ENCODE measurements at regions not wholly inside any gene's neighbourhood (a gene's known extent, or its start where the extent isn't known, plus 50 kb on each side); places are given as distances from the start of the nearest gene placed in this dataset.

DNA sequence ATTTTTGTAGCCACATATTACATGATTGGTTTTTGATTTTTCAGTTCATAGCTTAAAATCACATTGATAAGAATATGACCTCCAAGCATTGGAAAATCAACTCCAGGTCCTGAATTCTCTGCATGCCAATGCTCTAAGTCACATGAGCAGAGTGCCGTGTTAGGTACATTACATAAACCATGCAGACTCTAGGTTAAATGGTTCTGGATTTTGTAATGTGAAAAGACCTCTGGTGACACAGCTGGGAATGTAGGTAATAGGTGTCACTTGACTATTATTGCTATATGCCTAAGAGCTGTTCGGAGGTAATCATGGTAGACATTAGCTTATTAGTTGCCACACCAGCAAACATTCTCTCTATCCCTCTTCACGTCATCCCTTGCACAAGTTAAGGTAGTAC lies 231.1 kb upstream of the SALL1 start (continued):
- TF ChIP-seq, protein P1, sequence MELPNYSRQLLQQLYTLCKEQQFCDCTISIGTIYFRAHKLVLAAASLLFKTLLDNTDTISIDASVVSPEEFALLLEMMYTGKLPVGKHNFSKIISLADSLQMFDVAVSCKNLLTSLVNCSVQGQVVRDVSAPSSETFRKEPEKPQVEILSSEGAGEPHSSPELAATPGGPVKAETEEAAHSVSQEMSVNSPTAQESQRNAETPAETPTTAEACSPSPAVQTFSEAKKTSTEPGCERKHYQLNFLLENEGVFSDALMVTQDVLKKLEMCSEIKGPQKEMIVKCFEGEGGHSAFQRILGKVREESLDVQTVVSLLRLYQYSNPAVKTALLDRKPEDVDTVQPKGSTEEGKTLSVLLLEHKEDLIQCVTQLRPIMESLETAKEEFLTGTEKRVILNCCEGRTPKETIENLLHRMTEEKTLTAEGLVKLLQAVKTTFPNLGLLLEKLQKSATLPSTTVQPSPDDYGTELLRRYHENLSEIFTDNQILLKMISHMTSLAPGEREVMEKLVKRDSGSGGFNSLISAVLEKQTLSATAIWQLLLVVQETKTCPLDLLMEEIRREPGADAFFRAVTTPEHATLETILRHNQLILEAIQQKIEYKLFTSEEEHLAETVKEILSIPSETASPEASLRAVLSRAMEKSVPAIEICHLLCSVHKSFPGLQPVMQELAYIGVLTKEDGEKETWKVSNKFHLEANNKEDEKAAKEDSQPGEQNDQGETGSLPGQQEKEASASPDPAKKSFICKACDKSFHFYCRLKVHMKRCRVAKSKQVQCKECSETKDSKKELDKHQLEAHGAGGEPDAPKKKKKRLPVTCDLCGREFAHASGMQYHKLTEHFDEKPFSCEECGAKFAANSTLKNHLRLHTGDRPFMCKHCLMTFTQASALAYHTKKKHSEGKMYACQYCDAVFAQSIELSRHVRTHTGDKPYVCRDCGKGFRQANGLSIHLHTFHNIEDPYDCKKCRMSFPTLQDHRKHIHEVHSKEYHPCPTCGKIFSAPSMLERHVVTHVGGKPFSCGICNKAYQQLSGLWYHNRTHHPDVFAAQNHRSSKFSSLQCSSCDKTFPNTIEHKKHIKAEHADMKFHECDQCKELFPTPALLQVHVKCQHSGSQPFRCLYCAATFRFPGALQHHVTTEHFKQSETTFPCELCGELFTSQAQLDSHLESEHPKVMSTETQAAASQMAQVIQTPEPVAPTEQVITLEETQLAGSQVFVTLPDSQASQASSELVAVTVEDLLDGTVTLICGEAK (IDR thresholded peaks at IDR 0.05) = no peak
- TF ChIP-seq, protein P1 (CRISPR knock-in tag; IDR thresholded peaks at IDR 0.05) = no peak
- TF ChIP-seq FOSL2 (CRISPR knock-in tag; IDR thresholded peaks at IDR 0.05) = peak; percentile 39; the same call in 1 of the 2 replicates
- TF ChIP-seq, protein P2, sequence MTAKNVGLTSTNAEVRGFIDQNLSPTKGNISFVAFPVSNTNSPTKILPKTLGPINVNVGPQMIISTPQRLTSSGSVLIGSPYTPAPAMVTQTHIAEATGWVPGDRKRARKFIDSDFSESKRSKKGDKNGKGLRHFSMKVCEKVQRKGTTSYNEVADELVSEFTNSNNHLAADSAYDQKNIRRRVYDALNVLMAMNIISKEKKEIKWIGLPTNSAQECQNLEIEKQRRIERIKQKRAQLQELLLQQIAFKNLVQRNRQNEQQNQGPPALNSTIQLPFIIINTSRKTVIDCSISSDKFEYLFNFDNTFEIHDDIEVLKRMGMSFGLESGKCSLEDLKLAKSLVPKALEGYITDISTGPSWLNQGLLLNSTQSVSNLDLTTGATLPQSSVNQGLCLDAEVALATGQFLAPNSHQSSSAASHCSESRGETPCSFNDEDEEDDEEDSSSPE (CRISPR knock-in tag; IDR thresholded peaks at IDR 0.05) = no peak
- no peak for TF ChIP-seq ZSCAN25 (CRISPR knock-in tag; IDR thresholded peaks at IDR 0.05)
- TF ChIP-seq, protein P3, sequence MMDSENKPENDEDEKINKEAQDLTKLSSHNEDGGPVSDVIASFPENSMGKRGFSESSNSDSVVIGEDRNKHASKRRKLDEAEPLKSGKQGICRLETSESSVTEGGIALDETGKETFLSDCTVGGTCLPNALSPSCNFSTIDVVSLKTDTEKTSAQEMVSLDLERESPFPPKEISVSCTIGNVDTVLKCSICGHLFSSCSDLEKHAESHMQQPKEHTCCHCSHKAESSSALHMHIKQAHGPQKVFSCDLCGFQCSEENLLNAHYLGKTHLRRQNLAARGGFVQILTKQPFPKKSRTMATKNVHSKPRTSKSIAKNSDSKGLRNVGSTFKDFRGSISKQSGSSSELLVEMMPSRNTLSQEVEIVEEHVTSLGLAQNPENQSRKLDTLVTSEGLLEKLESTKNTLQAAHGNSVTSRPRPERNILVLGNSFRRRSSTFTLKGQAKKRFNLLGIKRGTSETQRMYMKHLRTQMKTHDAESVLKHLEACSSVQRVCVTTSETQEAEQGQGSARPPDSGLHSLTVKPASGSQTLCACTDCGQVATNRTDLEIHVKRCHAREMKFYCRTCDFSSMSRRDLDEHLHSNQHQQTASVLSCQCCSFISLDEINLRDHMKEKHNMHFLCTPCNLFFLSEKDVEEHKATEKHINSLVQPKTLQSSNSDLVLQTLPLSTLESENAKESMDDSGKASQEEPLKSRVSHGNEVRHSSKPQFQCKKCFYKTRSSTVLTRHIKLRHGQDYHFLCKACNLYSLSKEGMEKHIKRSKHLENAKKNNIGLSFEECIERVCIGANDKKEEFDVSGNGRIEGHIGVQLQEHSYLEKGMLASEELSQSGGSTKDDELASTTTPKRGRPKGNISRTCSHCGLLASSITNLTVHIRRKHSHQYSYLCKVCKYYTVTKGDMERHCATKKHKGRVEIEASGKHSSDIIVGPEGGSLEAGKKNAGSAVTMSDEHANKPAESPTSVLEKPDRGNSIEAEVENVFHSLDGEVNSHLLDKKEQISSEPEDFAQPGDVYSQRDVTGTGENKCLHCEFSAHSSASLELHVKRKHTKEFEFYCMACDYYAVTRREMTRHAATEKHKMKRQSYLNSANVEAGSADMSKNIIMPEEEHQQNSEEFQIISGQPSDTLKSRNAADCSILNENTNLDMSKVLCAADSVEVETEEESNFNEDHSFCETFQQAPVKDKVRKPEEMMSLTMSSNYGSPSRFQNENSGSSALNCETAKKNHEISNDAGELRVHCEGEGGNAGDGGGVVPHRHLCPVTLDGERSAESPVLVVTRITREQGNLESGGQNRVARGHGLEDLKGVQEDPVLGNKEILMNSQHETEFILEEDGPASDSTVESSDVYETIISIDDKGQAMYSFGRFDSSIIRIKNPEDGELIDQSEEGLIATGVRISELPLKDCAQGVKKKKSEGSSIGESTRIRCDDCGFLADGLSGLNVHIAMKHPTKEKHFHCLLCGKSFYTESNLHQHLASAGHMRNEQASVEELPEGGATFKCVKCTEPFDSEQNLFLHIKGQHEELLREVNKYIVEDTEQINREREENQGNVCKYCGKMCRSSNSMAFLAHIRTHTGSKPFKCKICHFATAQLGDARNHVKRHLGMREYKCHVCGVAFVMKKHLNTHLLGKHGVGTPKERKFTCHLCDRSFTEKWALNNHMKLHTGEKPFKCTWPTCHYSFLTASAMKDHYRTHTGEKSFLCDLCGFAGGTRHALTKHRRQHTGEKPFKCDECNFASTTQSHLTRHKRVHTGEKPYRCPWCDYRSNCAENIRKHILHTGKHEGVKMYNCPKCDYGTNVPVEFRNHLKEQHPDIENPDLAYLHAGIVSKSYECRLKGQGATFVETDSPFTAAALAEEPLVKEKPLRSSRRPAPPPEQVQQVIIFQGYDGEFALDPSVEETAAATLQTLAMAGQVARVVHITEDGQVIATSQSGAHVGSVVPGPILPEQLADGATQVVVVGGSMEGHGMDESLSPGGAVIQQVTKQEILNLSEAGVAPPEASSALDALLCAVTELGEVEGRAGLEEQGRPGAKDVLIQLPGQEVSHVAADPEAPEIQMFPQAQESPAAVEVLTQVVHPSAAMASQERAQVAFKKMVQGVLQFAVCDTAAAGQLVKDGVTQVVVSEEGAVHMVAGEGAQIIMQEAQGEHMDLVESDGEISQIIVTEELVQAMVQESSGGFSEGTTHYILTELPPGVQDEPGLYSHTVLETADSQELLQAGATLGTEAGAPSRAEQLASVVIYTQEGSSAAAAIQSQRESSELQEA (CRISPR knock-in tag; IDR thresholded peaks at IDR 0.05; ENCODE audit: not compliant biosample characterization) = no peak
- TF ChIP-seq, protein P4, sequence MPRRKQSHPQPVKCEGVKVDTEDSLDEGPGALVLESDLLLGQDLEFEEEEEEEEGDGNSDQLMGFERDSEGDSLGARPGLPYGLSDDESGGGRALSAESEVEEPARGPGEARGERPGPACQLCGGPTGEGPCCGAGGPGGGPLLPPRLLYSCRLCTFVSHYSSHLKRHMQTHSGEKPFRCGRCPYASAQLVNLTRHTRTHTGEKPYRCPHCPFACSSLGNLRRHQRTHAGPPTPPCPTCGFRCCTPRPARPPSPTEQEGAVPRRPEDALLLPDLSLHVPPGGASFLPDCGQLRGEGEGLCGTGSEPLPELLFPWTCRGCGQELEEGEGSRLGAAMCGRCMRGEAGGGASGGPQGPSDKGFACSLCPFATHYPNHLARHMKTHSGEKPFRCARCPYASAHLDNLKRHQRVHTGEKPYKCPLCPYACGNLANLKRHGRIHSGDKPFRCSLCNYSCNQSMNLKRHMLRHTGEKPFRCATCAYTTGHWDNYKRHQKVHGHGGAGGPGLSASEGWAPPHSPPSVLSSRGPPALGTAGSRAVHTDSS (CRISPR knock-in tag; conservative IDR thresholded peaks at IDR 0.05) = no peak
